Activated B cell treated with CpG ODN at 0.5 μM for 24 hours (primary cell): ENCODE measurements at regions not wholly inside any gene's neighbourhood (a gene's known extent, or its start where the extent isn't known, plus 50 kb on each side); places are given as distances from the start of the nearest gene placed in this dataset.

ENCODE experiments used
- ATAC-seq: fragments of 200-7000 bp; cut with Tn5 transposase; one replicate; pipeline ENCODE4 v1.10.0; 2021; ENCODE audit warnings: low read depth, mild to moderate bottlenecking, moderate library complexity
- CTCF ChIA-PET: fragments of 350-600 bp; sonication (Branson Sonifier 250); formaldehyde crosslinking; loops from one replicate; lab custom pipeline; 2021; ENCODE audit warnings: antibody characterized with exemption; lab: Charles Lee
- POLR2A ChIA-PET: fragments of 350-600 bp; sonication (Branson Sonifier 250); formaldehyde crosslinking; loops from one replicate; lab custom pipeline; 2021; ENCODE audit warnings: antibody characterized with exemption; lab: Charles Lee
- DNase-seq: peaks from one replicate; pipeline ENCODE4 v3.0.0; 2022
- H3K27ac Mint-ChIP-seq: one replicate; pipeline ENCODE4 v1.8.0; 2020; ENCODE audit warnings: mixed read lengths
- H3K27me3 Mint-ChIP-seq: one replicate; pipeline ENCODE4 v1.8.0; 2021; ENCODE audit warnings: mixed read lengths
- H3K36me3 Mint-ChIP-seq: one replicate; pipeline ENCODE4 v1.8.0; 2021; ENCODE audit warnings: low read depth, mixed read lengths
- H3K4me1 Mint-ChIP-seq: one replicate; pipeline ENCODE4 v1.8.0; 2021; ENCODE audit warnings: mixed read lengths
- H3K4me3 Mint-ChIP-seq: one replicate; pipeline ENCODE4 v1.8.0; 2020; ENCODE audit warnings: mild to moderate bottlenecking, mixed read lengths
- H3K9me3 Mint-ChIP-seq: one replicate; pipeline ENCODE4 v1.8.0; 2020; ENCODE audit warnings: mixed read lengths
- CTCF ChIP-seq: fragments of 200-600 bp; IDR thresholded peaks from one replicate; pipeline ENCODE4 v1.8.0; 2022; ENCODE audit warnings: antibody characterized with exemption, mild to moderate bottlenecking
- intact Hi-C: fragments of 100-400 bp; cut with micrococcal nuclease; formaldehyde crosslinking; loops from one replicate; pipeline ENCODE4 v1.15.1; 2024

GRCh38 chr22:27554841-27555456, 246.6 kb downstream of the MN1 start:
- peaks cover 2% of the 10 kb centered on the region for H3K9me3 Mint-ChIP-seq
- ChIA-PET CTCF (no interaction called here), POLR2A (no interaction called here)
- H3K4me3 Mint-ChIP-seq: no peak overlapping the region
- H3K4me1 Mint-ChIP-seq: no peaks in the 10 kb centered on the region
- ATAC-seq (no peak), DNase-seq (no peak)
- TF ChIP-seq CTCF: no peak
- no peaks in the 10 kb centered on the region for H3K36me3 Mint-ChIP-seq
- H3K27me3 Mint-ChIP-seq: no peaks in the 10 kb centered on the region
- no peak overlapping the region for H3K27ac Mint-ChIP-seq
- intact Hi-C loops: no loop called here

- H3K27ac Mint-ChIP-seq: no peak overlapping the region
- ChIA-PET CTCF (no interaction called here), POLR2A (no interaction called here)
- no peaks in the 10 kb centered on the region for H3K4me1 Mint-ChIP-seq
- intact Hi-C loops: no loop called here
- H3K9me3 Mint-ChIP-seq: peaks cover 2% of the 10 kb centered on the region
- TF ChIP-seq CTCF: no peak
- no peaks in the 10 kb centered on the region for H3K27me3 Mint-ChIP-seq
- H3K4me3 Mint-ChIP-seq: no peak overlapping the region
- ATAC-seq: no peak
- H3K36me3 Mint-ChIP-seq: no peaks in the 10 kb centered on the region
- no peak for DNase-seq
Observed at GRCh38 chr22:27556371-27556770, 245.2 kb downstream of the MN1 start.

GRCh38 chr22:27557286-27558008, 244.1 kb downstream of the MN1 start:
- peaks cover 2% of the 10 kb centered on the region for H3K9me3 Mint-ChIP-seq
- no peaks in the 10 kb centered on the region for H3K4me1 Mint-ChIP-seq
- no peak for DNase-seq
- POLR2A ChIA-PET: no interaction called here
- no peaks in the 10 kb centered on the region for H3K27me3 Mint-ChIP-seq
- H3K4me3 Mint-ChIP-seq: no peak overlapping the region
- H3K36me3 Mint-ChIP-seq: no peaks in the 10 kb centered on the region
- TF ChIP-seq CTCF: no peak
- no peak for ATAC-seq
- CTCF ChIA-PET: no interaction called here
- H3K27ac Mint-ChIP-seq: no peak overlapping the region
- intact Hi-C loops: no loop called here

GRCh38 chr22:27558658-27559371, 242.7 kb downstream of the MN1 start:
- POLR2A ChIA-PET: no interaction called here
- intact Hi-C loops: no loop called here
- no peaks in the 10 kb centered on the region for H3K4me1 Mint-ChIP-seq

More at GRCh38 chr22:27558658-27559371, 242.7 kb downstream of the MN1 start:
- no peak for ATAC-seq
- CTCF ChIA-PET: no interaction called here
- Mint-ChIP-seq H3K9me3 (no peaks in the 10 kb centered on the region), H3K27me3 (no peaks in the 10 kb centered on the region), H3K27ac (no peak overlapping the region), H3K36me3 (no peaks in the 10 kb centered on the region), H3K4me3 (no peak overlapping the region)
- no peak for DNase-seq
- TF ChIP-seq CTCF: no peak
